ENCODE measurements at regions not wholly inside any gene's neighbourhood (a gene's known extent, or its start where the extent isn't known, plus 50 kb on each side); places are given as distances from the start of the nearest gene placed in this dataset.
"Not testable (repeated sequence)": the region's sequence is repeated elsewhere in the genome, so short reads cannot be mapped to it uniquely, and the experiment has no call there.

DNA sequence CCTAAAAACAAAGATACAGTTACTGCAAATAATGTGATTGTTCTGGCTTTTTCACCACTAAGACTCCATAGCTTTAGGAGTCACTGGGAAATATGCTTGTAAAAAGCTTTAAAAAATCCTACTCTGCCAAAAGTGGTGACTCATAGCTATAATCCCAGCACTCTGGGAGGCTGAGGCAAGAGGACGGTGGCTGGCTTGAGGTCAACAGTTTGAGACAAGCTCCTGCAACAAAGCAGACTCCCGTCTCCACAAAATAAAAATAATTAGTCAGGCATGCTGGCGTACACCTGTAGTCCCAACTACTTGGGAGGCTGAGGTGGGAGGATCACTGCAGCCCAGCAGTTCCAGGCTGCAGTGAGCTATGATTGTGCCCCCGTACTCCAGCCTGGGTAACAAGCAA lies 406.4 kb downstream of the HTR1A start:
- no peak for DNase-seq (ENCODE audit: low spot score)

DNA sequence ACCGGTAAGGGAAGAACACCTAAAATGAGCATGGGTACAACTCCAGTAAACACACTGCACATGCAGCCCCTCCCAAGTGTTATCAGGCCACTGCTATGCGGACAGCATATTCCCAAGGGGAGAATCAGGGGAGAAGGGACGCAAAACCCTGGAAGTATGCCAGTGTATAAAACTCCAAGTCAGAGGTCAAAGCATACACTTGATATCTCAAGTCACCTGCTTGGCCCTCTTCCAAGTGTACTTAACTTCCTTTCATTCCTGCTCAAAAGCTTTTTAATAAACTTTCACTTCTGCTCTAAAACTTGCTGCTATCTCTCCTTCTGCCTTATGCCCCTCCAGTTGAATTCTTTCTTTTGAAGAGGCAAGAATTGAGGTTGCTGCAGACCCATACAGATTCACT lies 408.1 kb downstream of the HTR1A start:
- no peak for DNase-seq (ENCODE audit: low spot score)

DNA sequence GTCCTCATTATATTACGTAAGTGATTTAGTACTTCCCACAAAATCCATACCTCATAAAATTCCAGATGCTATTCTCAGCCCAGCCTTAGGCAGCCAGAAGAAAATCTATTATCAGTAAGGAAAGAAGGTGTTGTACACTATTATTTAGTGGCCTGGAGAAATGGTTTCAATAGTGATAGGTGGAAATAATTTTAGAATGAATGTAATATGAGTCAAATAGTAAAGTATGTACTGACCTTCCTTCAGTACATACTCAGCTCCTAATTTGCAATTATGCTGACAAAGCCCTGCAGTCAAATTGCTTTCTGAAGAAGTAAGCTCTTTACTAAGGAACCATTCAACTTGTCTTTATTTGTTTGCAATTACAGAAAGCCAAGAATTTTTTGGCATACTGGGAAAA lies 409.2 kb downstream of the HTR1A start:
- no peak for DNase-seq (ENCODE audit: low spot score)

DNA sequence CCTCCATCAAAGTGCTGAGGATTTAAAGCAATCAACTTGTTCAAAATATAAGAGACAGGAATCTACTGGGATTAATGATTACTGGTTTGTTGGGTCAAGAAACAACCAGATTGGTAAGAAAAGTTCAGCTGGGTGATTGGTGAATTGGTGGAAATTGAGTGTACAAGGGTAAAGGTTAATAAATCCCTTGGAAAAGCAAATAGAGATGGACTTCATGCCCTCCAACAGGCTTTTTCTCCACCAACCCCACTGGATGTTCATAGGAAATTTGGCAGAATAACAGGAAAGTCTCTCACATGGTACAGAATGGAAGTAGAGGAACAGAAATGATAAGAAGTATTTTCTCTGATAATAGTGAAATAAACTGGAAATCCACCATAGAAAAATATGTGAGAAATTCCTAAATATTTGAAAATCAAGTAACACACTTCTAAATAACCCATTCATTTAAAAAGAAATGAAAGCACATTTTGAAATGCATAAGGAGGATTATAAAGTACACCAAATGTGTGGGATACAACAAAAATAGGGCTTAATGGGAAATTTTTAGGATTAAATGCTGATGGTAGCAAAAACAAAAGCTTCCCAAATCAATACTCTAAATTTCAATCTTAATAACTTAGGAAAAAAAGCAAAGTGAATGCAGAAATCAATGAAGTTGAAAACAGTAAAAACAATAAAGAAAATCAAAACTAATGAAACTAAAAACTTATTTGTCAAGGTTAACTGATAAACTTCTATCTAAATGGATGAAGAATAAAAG lies 426.2 kb downstream of the HTR1A start:
- no peak for DNase-seq (ENCODE audit: low spot score)

DNA sequence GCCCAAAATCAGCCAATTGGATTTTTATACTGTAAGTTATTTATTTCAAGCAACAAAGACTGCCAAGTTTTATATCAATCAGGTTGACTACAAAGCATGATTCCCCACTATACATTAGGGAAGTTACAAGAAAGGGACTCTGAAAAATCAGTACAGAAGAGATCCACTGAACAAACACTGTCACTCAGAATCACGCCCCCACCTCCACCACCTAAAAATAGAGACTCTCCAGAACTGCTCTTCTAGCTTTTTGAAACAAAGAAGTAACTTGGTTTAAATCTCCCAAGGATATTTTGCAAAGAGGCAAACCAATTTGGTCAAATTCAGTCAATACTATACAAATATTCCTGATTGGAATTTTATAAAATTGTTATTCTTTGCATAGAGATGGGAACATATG lies 438.0 kb downstream of the HTR1A start:
- DNase-seq (ENCODE audit: low spot score) = no peak

DNA sequence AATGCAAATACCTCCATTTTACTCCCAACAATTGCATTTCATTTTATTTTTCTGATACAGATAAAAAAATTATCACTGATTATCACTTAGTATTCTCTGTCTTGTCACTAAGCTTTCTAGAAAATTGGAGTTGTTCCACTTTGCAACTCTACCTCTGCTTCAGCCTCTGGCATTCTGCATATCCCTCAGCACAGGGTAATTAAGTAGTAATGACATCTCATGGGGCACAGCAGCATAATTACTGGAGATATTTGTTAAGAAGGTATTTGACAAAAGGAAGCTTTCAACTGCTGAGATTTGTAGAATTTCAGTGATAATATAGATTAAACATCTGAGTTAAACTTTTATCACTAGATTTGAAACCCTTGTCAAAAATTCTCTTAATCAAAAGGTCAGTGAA lies 446.2 kb downstream of the HTR1A start:
- no peak for DNase-seq (ENCODE audit: low spot score)

DNA sequence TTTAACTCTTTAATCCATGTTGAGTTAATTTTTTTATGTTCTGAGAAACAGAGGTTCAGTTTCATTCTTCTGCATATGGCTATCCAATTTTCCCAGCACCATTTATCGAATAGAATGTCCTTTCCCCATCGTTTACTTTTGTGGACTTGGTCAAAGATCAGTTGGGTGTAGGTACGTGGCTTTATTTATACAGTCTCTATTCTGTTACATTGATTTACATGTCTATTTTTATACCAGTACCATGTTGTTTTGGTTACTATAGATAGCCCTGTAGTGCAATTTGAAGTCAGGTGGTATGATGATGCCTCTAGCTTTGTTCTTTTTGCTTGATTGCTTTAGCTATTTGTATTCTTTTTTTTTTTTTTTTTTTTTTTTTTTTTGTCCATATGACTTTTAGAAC lies 462.0 kb downstream of the HTR1A start:
- no peak for DNase-seq (ENCODE audit: low spot score)

DNA sequence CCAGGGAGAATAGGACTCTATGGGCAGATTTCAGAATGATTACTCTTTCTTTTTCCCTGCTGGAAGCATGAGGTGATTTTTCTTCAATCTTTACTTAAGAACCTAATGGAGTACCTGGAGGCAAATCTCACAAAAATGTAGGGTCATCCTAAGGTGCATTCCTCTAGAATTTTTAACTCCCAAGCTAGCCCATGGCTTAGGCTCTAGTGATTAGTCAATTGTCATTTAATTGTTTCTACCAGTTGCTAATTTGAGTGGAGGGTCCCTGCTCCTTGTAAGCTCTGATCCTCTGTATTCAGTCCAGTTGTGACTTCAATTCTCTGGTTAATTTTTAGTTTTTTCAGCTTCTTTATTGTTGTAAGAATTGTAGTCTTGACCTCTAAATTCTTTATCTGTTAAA lies 467.0 kb downstream of the HTR1A start:
- DNase-seq (ENCODE audit: low spot score) = no peak

DNA sequence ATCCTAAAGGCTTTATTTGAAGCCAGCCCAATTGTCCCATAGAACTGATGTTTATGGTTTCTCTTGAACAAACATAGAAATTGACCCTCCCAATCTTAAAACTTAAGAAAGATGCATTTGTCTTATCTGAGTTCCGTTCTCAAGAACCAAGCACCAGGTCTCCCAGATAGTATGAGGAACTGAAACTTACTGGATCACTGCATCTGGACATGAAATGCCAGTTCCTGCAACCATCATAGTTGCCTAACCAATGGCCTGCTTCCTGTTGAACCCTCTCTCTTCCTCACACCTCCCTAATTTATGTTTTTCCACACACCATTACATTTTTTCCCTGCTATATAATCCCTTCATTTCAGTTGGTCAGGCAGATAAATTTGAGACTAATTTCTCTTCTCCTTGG lies 478.9 kb downstream of the HTR1A start:
- no peak for DNase-seq (ENCODE audit: low spot score)

DNA sequence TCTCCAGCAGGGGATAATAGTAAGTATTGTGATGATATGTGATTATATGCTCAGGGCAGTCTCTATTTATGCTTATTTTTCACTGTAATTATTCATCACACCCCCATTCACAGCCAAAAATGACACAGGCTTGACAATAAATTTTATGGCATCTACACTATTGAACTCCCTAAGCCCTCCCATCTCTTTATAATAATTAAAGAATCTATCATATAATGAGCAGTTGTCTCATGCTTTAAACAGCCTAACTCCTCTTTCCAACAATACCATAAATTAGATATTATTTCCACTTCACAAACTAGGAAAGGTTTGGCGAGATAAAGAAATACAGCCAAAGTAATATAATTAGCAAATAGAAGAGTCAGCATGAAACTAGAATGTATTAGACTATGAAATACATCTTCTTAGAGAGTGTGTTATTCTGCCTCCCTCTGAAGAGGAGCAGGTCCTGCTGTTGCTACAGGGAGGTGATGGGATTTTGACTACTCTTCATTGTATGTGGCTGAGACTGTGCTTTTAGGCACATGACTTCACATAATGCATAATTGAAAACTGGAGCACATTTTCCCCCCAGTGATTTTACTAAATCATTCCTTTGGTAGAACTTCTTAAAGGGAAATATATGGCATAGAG lies 488.8 kb downstream of the HTR1A start:
- DNase-seq (ENCODE audit: low spot score) = no peak

DNA sequence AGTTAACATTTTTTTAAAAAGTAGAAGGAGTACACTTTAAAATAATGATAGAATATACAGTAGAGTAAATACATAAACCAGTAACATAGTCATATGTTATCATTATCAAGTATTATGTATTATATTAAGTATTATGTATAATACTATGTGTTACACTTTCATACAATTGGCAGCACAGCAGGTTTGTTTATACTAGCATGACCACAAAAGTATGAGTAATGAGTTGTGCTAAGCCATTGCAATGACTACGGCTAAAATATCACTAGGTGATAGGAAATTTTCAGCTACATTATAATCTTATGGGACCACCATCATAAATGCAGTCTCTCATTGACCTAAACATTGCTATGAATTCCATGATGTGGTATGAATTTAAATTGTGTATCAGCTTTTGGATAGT lies 506.0 kb downstream of the HTR1A start:
- no peak for DNase-seq (ENCODE audit: low spot score)

DNA sequence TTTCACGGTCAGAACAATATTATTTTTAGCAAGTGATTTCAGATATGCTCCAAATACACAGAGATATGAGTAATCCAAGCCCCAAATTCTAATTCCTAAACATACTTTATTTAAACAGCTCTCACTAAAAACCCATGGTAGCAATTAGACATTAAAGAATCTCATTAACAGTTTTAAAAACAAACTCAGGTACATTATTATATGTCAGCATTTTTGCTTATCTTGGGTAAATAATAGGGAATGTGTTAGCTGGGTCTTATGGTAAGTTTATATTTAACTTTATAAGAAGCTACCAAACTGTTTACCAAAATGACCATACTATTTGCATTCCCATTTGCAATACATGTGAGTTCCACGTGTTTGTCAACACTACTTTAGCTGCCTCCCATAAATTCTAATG lies 511.1 kb downstream of the HTR1A start:
- DNase-seq (ENCODE audit: low spot score) = no peak

DNA sequence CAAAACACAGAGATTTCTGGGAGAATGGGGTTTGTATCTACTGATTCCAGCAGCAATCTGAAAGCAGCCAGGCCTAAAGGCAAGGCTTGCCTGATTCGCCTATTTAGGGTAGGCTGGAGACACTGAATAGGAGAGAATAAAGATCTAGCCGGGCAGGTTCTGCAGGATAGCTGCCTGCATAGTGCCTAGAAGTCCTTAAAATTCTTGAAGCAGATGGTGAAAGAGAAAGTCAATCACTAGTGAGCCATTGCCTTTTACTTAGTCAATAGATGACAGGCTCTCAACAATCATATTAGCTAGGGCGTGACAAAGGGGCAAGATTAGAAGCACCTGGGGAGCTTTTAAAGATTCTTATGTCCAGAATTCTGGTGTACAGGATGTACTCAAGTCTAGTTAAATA lies 522.7 kb downstream of the HTR1A start:
- DNase-seq (ENCODE audit: low spot score) = no peak

DNA sequence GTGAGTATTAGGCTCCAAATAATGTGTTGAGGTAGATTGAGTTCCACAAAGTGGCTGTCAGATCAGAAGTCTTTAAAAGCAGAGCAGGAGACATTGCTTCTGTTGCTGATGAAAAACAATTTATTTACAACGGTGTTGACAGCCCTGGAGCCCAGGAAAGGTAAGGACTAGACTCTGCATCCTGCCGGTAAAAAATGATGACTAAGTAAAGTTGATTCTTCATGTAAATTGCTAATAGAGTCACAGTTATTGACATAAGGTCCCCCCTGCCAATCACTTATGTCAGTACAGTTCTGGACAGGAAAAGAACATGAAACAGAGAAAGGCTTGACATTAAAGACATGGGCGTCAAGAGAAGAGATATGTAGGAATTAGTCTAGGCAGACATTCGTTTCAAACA lies 552.5 kb downstream of the HTR1A start:
- no peak for DNase-seq (ENCODE audit: low spot score)

DNA sequence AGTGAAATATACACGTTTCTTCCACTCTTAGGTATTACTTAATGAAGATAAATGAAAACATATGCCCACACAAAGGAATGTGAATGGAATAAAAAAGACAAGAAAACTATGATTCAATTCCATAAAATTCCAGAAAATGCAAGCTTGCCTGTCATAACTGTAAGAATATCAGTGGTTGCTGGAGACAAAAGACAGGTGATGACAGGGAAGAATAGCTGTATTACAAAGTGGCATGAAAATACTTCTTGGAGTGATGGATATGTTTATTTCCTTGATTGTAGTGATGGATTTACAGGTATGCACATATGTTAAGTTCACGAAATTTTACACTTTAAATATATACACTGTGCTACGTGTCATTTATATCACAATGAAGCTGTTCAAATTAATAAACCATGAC lies 553.3 kb downstream of the HTR1A start:
- no peak for DNase-seq (ENCODE audit: low spot score)

DNA sequence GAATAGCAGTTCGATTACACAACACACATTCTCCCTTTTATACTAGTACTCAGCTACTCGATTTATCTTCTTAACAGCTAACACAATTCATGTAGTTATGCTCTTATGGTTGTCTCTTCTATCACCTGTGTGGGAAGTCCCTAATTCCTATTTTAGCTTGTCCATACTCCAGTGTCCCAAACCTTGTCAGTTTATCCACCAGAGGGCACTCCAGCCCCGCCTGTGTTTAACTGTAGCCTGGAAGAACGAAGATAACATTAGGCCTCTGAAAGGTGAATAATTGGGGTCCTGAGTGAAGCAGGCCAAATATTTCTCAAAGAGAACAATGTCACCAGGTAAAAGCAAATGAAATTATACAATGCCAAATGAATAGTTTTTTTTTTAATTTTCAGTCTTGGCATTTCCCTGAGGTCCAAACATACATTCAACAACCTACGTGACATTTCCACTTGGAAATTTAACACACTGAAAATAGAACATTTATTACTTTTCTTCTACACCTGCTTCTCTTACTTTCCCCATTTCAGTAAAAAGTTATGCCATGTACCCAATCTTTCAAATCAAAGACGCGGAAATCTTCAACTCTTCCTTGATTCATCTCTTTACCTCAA lies 560.7 kb downstream of the HTR1A start:
- peak; percentile 10 for DNase-seq (ENCODE audit: low spot score)

DNA sequence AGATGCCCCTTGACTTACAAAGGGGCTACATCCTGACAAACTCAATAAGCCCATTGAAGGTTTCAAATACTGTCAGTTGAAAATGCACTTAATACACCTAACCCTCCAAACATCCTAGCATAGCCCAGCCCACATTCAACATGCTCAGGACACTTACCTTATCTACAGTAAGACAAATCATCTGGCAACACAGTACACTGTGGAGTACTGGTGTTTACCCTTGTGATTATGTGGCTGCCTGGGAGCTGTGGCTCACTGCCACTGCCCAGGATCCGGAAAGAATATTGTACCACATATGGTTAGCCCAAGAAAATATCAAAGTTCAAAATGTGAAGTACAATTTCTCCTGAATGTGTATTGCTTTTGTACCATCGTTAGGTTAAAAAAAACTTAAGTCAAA lies 562.2 kb downstream of the HTR1A start:
- no peak for DNase-seq (ENCODE audit: low spot score)

DNA sequence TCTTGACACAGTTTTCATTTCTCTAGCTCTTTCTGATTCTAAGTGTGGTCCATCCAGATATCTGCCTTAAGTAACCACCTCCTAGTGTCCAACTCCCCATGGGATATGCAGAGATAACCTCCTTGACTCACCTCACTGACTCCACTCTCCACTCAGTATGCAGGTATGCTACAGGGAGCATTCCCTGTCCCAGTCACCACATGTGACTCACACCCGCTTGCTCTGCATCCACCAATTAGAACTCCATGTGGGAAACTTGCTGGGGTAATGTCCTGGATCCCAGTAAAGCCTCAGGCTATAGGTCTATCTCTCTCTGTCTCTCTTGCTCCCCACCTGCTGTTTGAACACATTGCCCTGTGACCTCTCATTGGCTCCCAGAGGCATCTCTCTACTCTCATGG lies 563.9 kb downstream of the HTR1A start:
- no peak for DNase-seq (ENCODE audit: low spot score)

DNA sequence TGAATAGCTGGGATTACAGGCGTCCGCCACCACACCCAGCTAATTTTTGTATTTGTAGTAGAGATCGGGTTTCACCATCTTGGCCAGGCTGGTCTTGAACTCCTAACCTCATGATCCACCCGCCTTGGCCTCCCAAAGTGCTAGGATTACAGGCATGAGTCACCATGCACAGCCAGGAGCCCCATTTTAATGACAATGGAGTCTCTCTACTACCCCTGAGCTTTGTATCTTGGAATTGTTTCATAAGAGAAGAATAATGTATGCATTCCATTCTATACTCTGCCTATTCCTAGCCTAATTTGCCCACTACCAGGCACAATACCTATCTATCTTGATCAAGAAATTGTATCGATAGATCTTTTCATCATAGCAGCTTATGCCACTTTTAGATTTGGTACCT lies 574.1 kb downstream of the HTR1A start:
- DNase-seq (ENCODE audit: low spot score) = not testable (repeated sequence)

DNA sequence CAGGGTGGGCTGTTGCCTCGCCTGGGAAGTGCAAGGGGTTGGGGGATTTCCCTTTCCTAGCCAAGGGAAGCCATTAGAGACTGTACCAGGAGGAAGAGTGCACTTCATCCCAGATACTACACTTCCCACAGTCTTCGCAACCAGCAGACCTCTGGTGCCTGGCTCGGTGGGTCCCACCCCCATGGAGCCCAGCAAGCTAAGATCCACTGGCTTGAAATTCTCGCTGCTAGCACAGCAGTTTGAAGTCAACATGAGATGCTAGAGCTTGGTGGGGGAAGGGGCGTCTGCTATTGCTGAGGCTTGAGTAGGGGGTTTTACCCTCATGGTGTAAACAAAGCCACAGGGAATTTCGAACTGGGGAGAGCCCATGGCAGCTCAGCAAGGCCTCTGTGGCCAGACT lies 586.4 kb downstream of the HTR1A start:
- DNase-seq (ENCODE audit: low spot score) = no peak

DNA sequence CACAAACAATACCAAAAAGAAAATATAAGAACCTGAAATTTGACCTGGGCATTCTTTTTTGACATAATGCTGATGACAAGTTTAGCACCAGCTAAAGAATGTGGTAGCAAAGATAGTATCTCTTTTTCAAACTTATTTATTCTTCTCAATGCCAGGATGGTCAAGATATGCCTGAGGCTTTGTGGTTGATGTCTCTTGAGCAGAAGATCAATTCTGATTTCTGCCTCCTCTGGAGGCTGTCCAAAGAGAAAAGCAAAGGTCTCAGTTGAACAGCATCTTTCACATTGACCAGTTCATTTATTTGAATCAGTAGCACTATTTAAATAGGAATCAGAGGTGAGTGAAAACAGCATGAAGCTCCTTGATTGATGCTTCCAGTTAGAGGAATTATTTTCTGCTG lies 588.2 kb downstream of the HTR1A start:
- no peak for DNase-seq (ENCODE audit: low spot score)

DNA sequence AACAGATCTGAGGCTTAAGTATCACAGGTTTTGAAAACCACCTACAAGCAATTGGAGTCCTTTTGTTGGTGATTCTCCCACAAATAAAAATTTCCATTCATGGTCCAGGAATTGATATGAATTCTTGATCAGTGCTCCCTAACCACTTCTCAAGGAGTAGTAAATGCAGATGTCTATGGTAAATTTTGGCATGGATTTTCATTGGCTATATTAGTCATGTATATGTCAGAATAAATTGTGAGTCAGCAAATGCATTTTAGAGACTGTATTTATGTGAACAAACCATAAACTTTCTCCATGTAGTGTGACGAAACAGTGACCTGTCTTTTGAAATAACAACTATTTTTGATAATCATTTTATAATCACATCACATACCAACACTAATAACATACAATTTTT lies 611.1 kb downstream of the HTR1A start:
- no peak for DNase-seq (ENCODE audit: low spot score)

DNA sequence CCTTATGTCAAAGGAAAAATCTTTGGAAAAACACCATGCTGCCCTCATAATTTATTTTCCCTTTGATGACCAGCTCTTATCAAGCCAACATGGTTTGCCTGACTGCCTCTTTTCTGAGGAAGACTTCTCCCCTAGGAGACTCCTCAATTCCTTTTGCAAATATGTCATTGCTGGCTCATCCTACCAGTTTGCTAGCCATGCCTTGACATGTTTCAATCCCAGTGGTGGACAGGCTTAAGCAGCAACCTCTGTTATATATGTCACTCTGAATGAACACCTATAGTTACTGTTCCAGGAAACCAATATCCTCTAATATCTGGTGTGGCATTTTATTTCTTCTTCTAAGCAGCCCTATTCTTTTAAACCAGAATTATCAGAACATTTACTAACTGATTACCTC lies 615.8 kb downstream of the HTR1A start:
- DNase-seq (ENCODE audit: low spot score) = no peak

DNA sequence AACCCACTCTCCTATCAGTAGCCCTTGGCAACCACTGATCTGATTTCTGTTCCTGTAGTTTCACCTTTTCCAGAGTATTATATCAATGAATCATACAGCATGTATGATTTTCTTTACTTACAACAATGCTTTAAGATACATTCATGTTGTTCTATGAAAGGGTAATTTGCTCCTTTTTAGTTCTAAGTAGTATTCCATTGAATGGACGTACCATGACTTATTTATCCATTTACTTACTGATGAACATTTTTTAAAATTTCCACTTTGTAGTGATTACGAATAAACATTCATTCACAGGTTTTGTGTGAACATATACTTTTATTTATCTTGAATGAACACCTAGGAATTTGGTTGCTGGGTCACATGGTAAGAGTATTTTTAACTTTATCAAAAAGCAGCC lies 620.8 kb downstream of the HTR1A start:
- DNase-seq (ENCODE audit: low spot score) = no peak
